OCI-LY3 (cell line): ENCODE measurements at regions not wholly inside any gene's neighbourhood (a gene's known extent, or its start where the extent isn't known, plus 50 kb on each side); places are given as distances from the start of the nearest gene placed in this dataset.

ENCODE experiments used
- H2AFZ ChIP-seq: fragments of 200-600, 300-600 bp; shearing (Covaris generic); 2 replicates; pipeline ENCODE4 v1.6.0; 2014; ENCODE audit warnings: antibody characterized with exemption, low read depth, low read length
- H3K27ac ChIP-seq: fragments of 200-600, 300-600 bp; sonication (generic); 2 replicates; pipeline ENCODE4 v1.5.1; 2014; ENCODE audit warnings: mild to moderate bottlenecking, low read length, moderate library complexity, mixed read lengths
- H3K27me3 ChIP-seq: fragments of 200-600, 300-600 bp; sonication (generic); 2 replicates; pipeline ENCODE4 v1.6.1; 2014; ENCODE audit warnings: low read depth, low read length, mixed read lengths
- H3K36me3 ChIP-seq: fragments of 200-600, 300-600 bp; sonication (generic); replicated peaks from 2 replicates; pipeline ENCODE3; 2014; ENCODE audit warnings: low read depth, low read length, mixed read lengths
- H3K4me1 ChIP-seq: fragments of 300-600, 200-600 bp; sonication (generic); 2 replicates; pipeline ENCODE4 v1.6.1; 2014; ENCODE audit warnings: low read length, mixed read lengths
- H3K4me2 ChIP-seq: fragments of 200-600, 300-600 bp; sonication (generic); 2 replicates; pipeline ENCODE4 v1.6.1; 2014; ENCODE audit warnings: low read length, mixed read lengths
- H3K4me3 ChIP-seq: fragments of 300-600, 200-600 bp; sonication (generic); 2 replicates; pipeline ENCODE4 v1.5.1; 2014; ENCODE audit warnings: antibody characterized with exemption, mild to moderate bottlenecking, low read length, moderate library complexity
- H3K79me2 ChIP-seq: fragments of 300-600, 200-600 bp; shearing (Covaris generic); 2 replicates; pipeline ENCODE4 v1.6.1; 2014; ENCODE audit warnings: mild to moderate bottlenecking, low read length, mixed read lengths
- H3K9ac ChIP-seq: fragments of 300-600, 200-600 bp; shearing (Covaris generic); 2 replicates; pipeline ENCODE4 v1.6.0; 2014; ENCODE audit warnings: mild to moderate bottlenecking, low read length, moderate library complexity
- H3K9me3 ChIP-seq: fragments of 200-600, 300-600 bp; shearing (Covaris generic); 2 replicates; pipeline ENCODE4 v1.6.1; 2014; ENCODE audit warnings: low read length, mixed read lengths; ENCODE audit not compliant: insufficient read depth
- H4K20me1 ChIP-seq: fragments of 200-600, 300-600 bp; sonication (generic); 2 replicates; pipeline ENCODE4 v1.6.1; 2016; ENCODE audit warnings: low read length, mixed read lengths; ENCODE audit not compliant: insufficient read depth
- EZH2phosphoT487 ChIP-seq: fragments of 200-600 bp; shearing (Covaris generic); IDR thresholded peaks from 2 replicates; pipeline ENCODE4 v1.6.1; 2018; ENCODE audit warnings: antibody characterized with exemption, mixed run types, low read depth
- TF ChIP-seq, protein P1 (sequence below): fragments of 200-600, 300-600 bp; sonication (generic); IDR thresholded peaks from 2 replicates; pipeline ENCODE4 v1.5.1; 2014; ENCODE audit warnings: antibody characterized with exemption, low read length, low read depth

DNA sequence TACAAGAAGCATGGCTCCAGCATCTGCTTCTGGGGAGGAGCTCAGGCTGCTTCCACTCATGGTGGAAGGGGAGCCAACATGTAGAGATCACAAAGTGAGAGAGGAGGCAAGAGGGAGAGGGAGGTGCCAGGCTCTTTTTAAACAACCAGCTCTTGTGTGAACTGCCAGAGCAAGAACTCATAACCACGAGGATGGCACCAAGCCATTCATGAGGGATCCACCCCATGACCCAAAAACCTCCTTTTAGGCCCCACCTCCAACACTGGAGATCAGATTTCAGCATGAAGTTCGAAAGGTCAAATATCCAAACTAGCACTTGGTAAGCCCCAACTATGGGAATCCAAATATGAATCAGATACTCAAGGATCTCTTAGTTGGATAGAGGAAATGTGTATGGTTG lies 131.2 kb downstream of the RXFP2 start:
- Histone ChIP-seq H3K36me3 (no peaks in the 10 kb centered on the region), H3K4me2 (no peak overlapping the region), H3K4me1 (peaks cover 3% of the 10 kb centered on the region; the same call in 1 of the 2 replicates), H3K9ac (no peak overlapping the region), H3K4me3 (no peak overlapping the region), H3K27ac (no peak overlapping the region), H3K9me3 (no peaks in the 10 kb centered on the region), H2AFZ (no peak overlapping the region), H4K20me1 (no peaks in the 10 kb centered on the region), H3K79me2 (no peaks in the 10 kb centered on the region), H3K27me3 (peaks cover 6% of the 10 kb centered on the region; the same call in 1 of the 2 replicates)
- TF ChIP-seq, protein P1, sequence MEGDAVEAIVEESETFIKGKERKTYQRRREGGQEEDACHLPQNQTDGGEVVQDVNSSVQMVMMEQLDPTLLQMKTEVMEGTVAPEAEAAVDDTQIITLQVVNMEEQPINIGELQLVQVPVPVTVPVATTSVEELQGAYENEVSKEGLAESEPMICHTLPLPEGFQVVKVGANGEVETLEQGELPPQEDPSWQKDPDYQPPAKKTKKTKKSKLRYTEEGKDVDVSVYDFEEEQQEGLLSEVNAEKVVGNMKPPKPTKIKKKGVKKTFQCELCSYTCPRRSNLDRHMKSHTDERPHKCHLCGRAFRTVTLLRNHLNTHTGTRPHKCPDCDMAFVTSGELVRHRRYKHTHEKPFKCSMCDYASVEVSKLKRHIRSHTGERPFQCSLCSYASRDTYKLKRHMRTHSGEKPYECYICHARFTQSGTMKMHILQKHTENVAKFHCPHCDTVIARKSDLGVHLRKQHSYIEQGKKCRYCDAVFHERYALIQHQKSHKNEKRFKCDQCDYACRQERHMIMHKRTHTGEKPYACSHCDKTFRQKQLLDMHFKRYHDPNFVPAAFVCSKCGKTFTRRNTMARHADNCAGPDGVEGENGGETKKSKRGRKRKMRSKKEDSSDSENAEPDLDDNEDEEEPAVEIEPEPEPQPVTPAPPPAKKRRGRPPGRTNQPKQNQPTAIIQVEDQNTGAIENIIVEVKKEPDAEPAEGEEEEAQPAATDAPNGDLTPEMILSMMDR: no peak
- TF ChIP-seq EZH2phosphoT487: no peak

DNA sequence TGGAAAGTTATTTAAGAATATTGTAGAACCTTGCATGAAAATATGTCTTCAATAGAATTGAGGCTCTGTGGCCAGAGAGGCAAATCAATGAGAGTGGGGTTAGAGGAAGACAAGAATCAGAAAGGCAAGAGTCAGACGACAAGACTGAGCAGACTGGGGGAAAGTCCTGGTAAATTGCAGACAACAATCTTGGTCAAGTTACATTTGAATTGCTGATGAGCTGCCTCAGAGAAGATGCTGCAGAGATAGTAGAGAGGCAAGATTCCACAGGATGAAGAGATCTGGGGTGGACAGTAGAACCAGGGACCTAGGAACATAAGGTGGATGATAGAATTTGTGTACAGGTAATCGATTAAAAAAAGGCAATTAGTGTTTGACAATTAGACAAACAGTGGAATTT lies 133.8 kb downstream of the RXFP2 start:
- no peaks in the 10 kb centered on the region for H3K9me3 ChIP-seq
- H3K36me3 ChIP-seq: no peaks in the 10 kb centered on the region
- H2AFZ ChIP-seq: no peak overlapping the region
- H3K79me2 ChIP-seq: no peaks in the 10 kb centered on the region
- H3K4me1 ChIP-seq: 0 out of 2 replicates have a peak, but pooled peaks cover 3% of the 10 kb centered on the region
- TF ChIP-seq EZH2phosphoT487: no peak
- TF ChIP-seq, protein P1: no peak
- no peak overlapping the region for H3K4me2 ChIP-seq
- H3K27me3 ChIP-seq: peaks cover 6% of the 10 kb centered on the region; the same call in 1 of the 2 replicates
- H3K9ac ChIP-seq: no peak overlapping the region
- H3K27ac ChIP-seq: no peak overlapping the region
- no peaks in the 10 kb centered on the region for H4K20me1 ChIP-seq
- H3K4me3 ChIP-seq: no peak overlapping the region

DNA sequence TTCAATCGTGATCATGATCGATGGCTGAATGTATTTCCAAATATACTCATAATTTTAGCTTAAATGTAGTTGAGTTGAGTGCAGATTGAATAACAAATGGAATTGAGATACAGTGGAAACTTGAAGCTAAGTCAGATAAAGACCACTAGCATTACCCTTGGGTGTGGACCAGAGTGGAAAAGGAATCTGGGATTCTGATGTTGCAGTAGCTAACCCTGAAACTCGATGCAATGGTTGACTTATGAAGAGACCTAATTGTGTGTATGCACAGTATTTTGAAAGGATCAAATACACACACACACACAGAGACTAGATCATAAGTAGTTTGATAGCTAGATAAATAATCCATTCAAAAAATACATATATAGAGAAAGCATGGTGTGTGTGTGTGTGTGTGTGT lies 135.8 kb downstream of the RXFP2 start:
- peaks cover 6% of the 10 kb centered on the region; the same call in 1 of the 2 replicates for H3K4me1 ChIP-seq
- peaks cover 6% of the 10 kb centered on the region; the same call in 1 of the 2 replicates for H3K27me3 ChIP-seq
- H3K27ac ChIP-seq: no peak overlapping the region
- no peaks in the 10 kb centered on the region for H3K79me2 ChIP-seq
- no peaks in the 10 kb centered on the region for H3K36me3 ChIP-seq
- no peaks in the 10 kb centered on the region for H4K20me1 ChIP-seq
- no peak overlapping the region for H3K4me3 ChIP-seq
- no peak for TF ChIP-seq EZH2phosphoT487
- TF ChIP-seq, protein P1: no peak
- no peak overlapping the region for H2AFZ ChIP-seq
- no peaks in the 10 kb centered on the region for H3K9me3 ChIP-seq
- H3K4me2 ChIP-seq: no peak overlapping the region
- H3K9ac ChIP-seq: no peak overlapping the region

DNA sequence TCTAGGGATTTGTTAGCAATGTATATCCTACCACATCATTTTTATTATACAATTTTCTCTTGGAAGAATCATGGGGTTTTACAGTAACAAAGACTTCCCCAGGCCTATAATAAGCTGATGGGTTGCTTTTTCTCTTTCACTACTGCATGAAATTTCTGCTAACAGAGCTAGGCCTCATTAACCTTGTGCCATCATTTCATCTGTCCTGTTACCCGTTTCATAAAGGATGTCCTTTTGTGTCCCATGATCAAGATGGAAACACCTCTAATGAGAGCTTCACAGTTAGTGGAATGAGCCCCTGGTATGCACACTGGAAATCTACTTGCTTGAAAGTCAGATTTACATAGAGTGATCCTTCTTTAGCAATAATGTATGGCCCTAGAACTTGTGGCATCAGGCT lies 138.7 kb downstream of the RXFP2 start:
- H3K4me2 ChIP-seq: no peak overlapping the region
- H2AFZ ChIP-seq: no peak overlapping the region
- TF ChIP-seq, protein P1: no peak
- H3K36me3 ChIP-seq: no peaks in the 10 kb centered on the region
- no peaks in the 10 kb centered on the region for H4K20me1 ChIP-seq
- no peaks in the 10 kb centered on the region for H3K9me3 ChIP-seq
- no peak overlapping the region for H3K27ac ChIP-seq
- peaks cover 31% of the 10 kb centered on the region for H3K4me1 ChIP-seq
- H3K27me3 ChIP-seq: peaks cover 6% of the 10 kb centered on the region; the same call in 1 of the 2 replicates
- H3K79me2 ChIP-seq: no peaks in the 10 kb centered on the region
- no peak overlapping the region for H3K9ac ChIP-seq
- H3K4me3 ChIP-seq: no peak overlapping the region
